Fibroblast of villous mesenchyme (primary cell): ENCODE measurements at regions not wholly inside any gene's neighbourhood (a gene's known extent, or its start where the extent isn't known, plus 50 kb on each side); places are given as distances from the start of the nearest gene placed in this dataset.

Experiments
- DNase-seq: peaks from one replicate; pipeline ENCODE4 v3.0.0-alpha.2; 2010; ENCODE audit warnings: low read depth
- H3K4me3 ChIP-seq: 2 replicates; pipeline ENCODE4 v1.5.1; 2011; ENCODE audit warnings: low read depth, mild to moderate bottlenecking, low read length
- CTCF ChIP-seq: IDR thresholded peaks from 2 replicates; pipeline ENCODE4 v1.5.1; 2012; ENCODE audit warnings: low read depth, mild to moderate bottlenecking, low read length; ENCODE audit not compliant: insufficient read depth

- no peak overlapping the region for H3K4me3 ChIP-seq
- no peak for TF ChIP-seq CTCF
- DNase-seq, result no peak
Observed at GRCh38 chr11:103800406-103801114, 235.9 kb upstream of the DDI1 start.

GRCh38 chr11:103803062-103803461, 233.4 kb upstream of the DDI1 start:
- H3K4me3 ChIP-seq, result no peak overlapping the region
- DNase-seq, result no peak
- no peak for TF ChIP-seq CTCF

GRCh38 chr11:103805688-103806009, 230.8 kb upstream of the DDI1 start:
- no peak overlapping the region for H3K4me3 ChIP-seq
- no peak for TF ChIP-seq CTCF
- no peak for DNase-seq

- TF ChIP-seq CTCF, result no peak
- no peak overlapping the region for H3K4me3 ChIP-seq
- peak; percentile 88 for DNase-seq
Observed at GRCh38 chr11:103806130-103806895, 230.1 kb upstream of the DDI1 start.

- TF ChIP-seq CTCF, result no peak
- no peak overlapping the region for H3K4me3 ChIP-seq
- DNase-seq, result no peak
Observed at GRCh38 chr11:103807806-103808205, 228.6 kb upstream of the DDI1 start.

- TF ChIP-seq CTCF, result no peak
- no peak overlapping the region for H3K4me3 ChIP-seq
- DNase-seq, result no peak
Observed at GRCh38 chr11:103808252-103808651, 228.2 kb upstream of the DDI1 start.
